IMR-90 (cell line): ENCODE measurements at regions not wholly inside any gene's neighbourhood (a gene's known extent, or its start where the extent isn't known, plus 50 kb on each side); places are given as distances from the start of the nearest gene placed in this dataset.

Experiments used
- ATAC-seq: fragments of 200-7000 bp; cut with Tn5 transposase; 2 replicates; pipeline ENCODE4 v1.9.1; 2020; ENCODE audit warnings: low read depth, mild to moderate bottlenecking, moderate library complexity
- BruUV-seq: library from RNA; stranded (reverse); fragments of 400-500 nt; replicated peaks from 2 replicates; lab custom pipeline; 2021; lab: Mats Ljungman, UMichigan
- CTCF ChIA-PET: fragments of 300-600 bp; formaldehyde crosslinking; extraction: SDS; loops from one replicate; lab custom pipeline; 2021; ENCODE audit warnings: antibody characterized with exemption; lab: Yijun Ruan, JAX
- POLR2A ChIA-PET: fragments of 300-600 bp; sonication (Branson Sonifier 250); formaldehyde crosslinking; loops from one replicate; lab custom pipeline; 2022; ENCODE audit warnings: antibody characterized with exemption; ENCODE audit not compliant: unreplicated experiment; lab: Charles Lee
- DNase-seq: peaks from one replicate; pipeline ENCODE4 v3.0.0; 2013
- H2AFZ ChIP-seq: replicated peaks from 2 replicates; pipeline ENCODE3; 2013; ENCODE audit warnings: low read length, mild to moderate bottlenecking; ENCODE audit not compliant: poor library complexity
- H2AK5ac ChIP-seq: 2 replicates; pipeline ENCODE4 v1.6.1; 2013; ENCODE audit warnings: low read depth, low read length, inconsistent platforms
- H2AK9ac ChIP-seq: replicated peaks from 2 replicates; pipeline ENCODE3; 2013; ENCODE audit warnings: mild to moderate bottlenecking, low read depth, low read length, moderate library complexity; ENCODE audit not compliant: poor library complexity
- H2BK120ac ChIP-seq: 2 replicates; pipeline ENCODE4 v1.6.1; 2013; ENCODE audit warnings: low read depth, low read length, inconsistent platforms
- H2BK15ac ChIP-seq: 3 replicates; pipeline ENCODE4 v1.6.1; 2013; ENCODE audit warnings: low read depth, low read length, inconsistent platforms
- H2BK20ac ChIP-seq: 2 replicates; pipeline ENCODE4 v1.6.1; 2013; ENCODE audit warnings: low read depth, mild to moderate bottlenecking, inconsistent platforms, low read length, moderate library complexity
- H2BK5ac ChIP-seq: 2 replicates; pipeline ENCODE4 v1.6.1; 2013; ENCODE audit warnings: mild to moderate bottlenecking, low read depth, low read length, inconsistent platforms; ENCODE audit not compliant: poor library complexity, severe bottlenecking
- H3K14ac ChIP-seq: replicated peaks from 2 replicates; pipeline ENCODE4 v1.6.1; 2013; ENCODE audit warnings: low read depth, low read length, inconsistent platforms
- H3K18ac ChIP-seq: 2 replicates; pipeline ENCODE4 v1.6.1; 2013; ENCODE audit warnings: low read depth, low read length, control low read depth
- H3K23ac ChIP-seq: 2 replicates; pipeline ENCODE4 v1.6.1; 2013; ENCODE audit warnings: low read depth, low read length, inconsistent platforms
- H3K27ac ChIP-seq: 2 replicates; pipeline ENCODE4 v1.5.1; 2013; ENCODE audit warnings: mild to moderate bottlenecking, control low read depth, low read length; ENCODE audit not compliant: insufficient read depth
- H3K27me3 ChIP-seq: 2 replicates; pipeline ENCODE4 v1.6.1; 2013; ENCODE audit warnings: low read length; ENCODE audit not compliant: control insufficient read depth, insufficient read depth
- H3K36me3 ChIP-seq: 2 replicates; pipeline ENCODE4 v1.6.1; 2013; ENCODE audit warnings: low read length, mixed read lengths; ENCODE audit not compliant: control insufficient read depth, insufficient read depth
- H3K4ac ChIP-seq: 2 replicates; pipeline ENCODE4 v1.6.1; 2013; ENCODE audit warnings: low read depth, low read length, inconsistent platforms
- H3K4me1 ChIP-seq: 2 replicates; pipeline ENCODE4 v1.6.1; 2013; ENCODE audit warnings: low read length, mixed read lengths; ENCODE audit not compliant: control insufficient read depth, insufficient read depth
- H3K4me2 ChIP-seq: 2 replicates; pipeline ENCODE4 v1.6.1; 2013; ENCODE audit warnings: low read depth, mild to moderate bottlenecking, control low read depth, low read length, moderate library complexity
- H3K4me3 ChIP-seq: 2 replicates; pipeline ENCODE4 v1.5.1; 2013; ENCODE audit warnings: low read depth, mild to moderate bottlenecking, control low read depth, low read length, moderate library complexity; ENCODE audit not compliant: insufficient read depth
- H3K56ac ChIP-seq: 2 replicates; pipeline ENCODE4 v1.6.1; 2013; ENCODE audit warnings: low read length, inconsistent platforms; ENCODE audit not compliant: insufficient read depth; ENCODE audit errors: extremely low read depth
- H3K79me1 ChIP-seq, 2 experiments: 2 replicates each; pipeline ENCODE4 v1.6.1; 2013; ENCODE audit warnings: low read length in 2 of 2, inconsistent platforms in 1 of 2, low read depth in 1 of 2
- H3K9ac ChIP-seq: 2 replicates; pipeline ENCODE4 v1.6.1; 2013; ENCODE audit warnings: low read depth, low read length, control low read depth
- H3K9me1 ChIP-seq: 2 replicates; pipeline ENCODE4 v1.6.1; 2013; ENCODE audit warnings: low read length, inconsistent platforms; ENCODE audit not compliant: insufficient read depth
- H3K9me3 ChIP-seq: 2 replicates; pipeline ENCODE4 v1.6.1; 2013; ENCODE audit warnings: low read length; ENCODE audit not compliant: control insufficient read depth, insufficient read depth
- H4K20me1 ChIP-seq: 2 replicates; pipeline ENCODE4 v1.6.1; 2013; ENCODE audit warnings: low read length, inconsistent platforms; ENCODE audit not compliant: insufficient read depth
- H4K5ac ChIP-seq: 2 replicates; pipeline ENCODE4 v1.6.1; 2013; ENCODE audit warnings: mild to moderate bottlenecking, low read depth, low read length, control low read depth
- H4K8ac ChIP-seq, 2 experiments: 2 replicates each; pipeline ENCODE4 v1.6.1; 2013; ENCODE audit warnings: low read depth in 2 of 2, low read length in 2 of 2, control low read depth in 1 of 2, inconsistent platforms in 1 of 2
- H4K91ac ChIP-seq: 2 replicates; pipeline ENCODE4 v1.6.1; 2013; ENCODE audit warnings: low read depth, low read length, inconsistent platforms; ENCODE audit not compliant: insufficient read depth
- BHLHE40 ChIP-seq: fragments of 150-350 bp; IDR thresholded peaks from 2 replicates; pipeline ENCODE4 v1.6.1; 2016; ENCODE audit warnings: mild to moderate bottlenecking, low read depth, low read length
- WGBS, 2 experiments: methylation state at CpG; one replicate each; pipeline versions ENCODE4 v1.1.5 to v1.1.7; 2013; ENCODE audit warnings: missing lambda C conversion rate in 2 of 2; ENCODE audit not compliant: insufficient read length in 1 of 2; ENCODE audit errors: extremely low coverage in 2 of 2; 5-methylcytosine and 5-hydroxymethylcytosine counted together
- dilution Hi-C: fragments of 300-500 bp; cut with HindIII; formaldehyde crosslinking; loops from one replicate; pipeline ENCODE4 v1.14.3; 2018; ENCODE audit warnings: low sequenced_read_pairs; ENCODE audit not compliant: unreplicated experiment
- in situ Hi-C: fragments of 300-500 bp; cut with MboI; formaldehyde crosslinking; loops from 3 replicates; pipeline ENCODE4 v1.14.3; 2019; ENCODE audit warnings: low sequenced_read_pairs, inconsistent platforms, mixed read lengths
- intact Hi-C: fragments of 100-400 bp; cut with micrococcal nuclease; formaldehyde crosslinking; loops from 2 replicates; pipeline ENCODE4 v1.10.0; 2022

DNA sequence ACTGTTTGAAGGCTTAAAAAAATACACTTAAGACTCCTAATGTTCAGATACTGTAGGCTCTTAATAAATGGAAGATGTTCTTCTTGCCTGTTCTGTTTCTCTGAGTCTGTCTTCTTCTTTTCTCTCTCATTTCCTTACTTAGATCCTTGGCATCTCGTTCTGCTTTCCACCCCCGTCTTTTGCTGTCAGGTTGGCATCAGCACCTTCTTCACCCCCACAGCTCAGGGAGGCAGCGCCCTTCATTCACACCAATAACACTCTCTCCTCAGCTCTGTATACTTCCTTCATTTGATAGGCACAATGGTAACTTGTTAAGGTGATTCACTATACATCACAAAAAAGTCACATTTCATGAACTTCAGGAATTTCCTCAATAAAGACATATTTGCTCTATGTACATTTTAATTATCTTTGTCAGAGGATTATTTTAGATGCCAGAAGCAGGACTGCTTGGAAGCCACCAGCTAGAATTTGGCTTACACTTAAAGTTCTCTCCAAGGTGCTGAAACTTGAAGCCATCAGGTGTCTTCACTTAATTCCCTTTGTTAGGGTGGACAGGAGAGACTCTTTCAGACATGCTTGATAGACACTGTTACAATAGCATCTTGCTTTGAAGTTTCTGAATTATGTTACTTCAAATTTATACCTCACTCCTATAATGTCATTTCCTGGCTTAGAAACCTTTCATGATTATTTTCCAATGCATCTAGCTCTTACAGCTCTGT, 670.1 kb upstream of the C16orf82 start:
- dilution Hi-C loops: no loop called here
- no peak overlapping the region for H3K18ac ChIP-seq
- no peaks in the 10 kb centered on the region for H4K20me1 ChIP-seq
- CTCF ChIA-PET: no interaction called here
- no peak overlapping the region for H2BK20ac ChIP-seq
- H3K4me2 ChIP-seq: no peak overlapping the region
- H3K27ac ChIP-seq: no peak overlapping the region
- DNase-seq (no peak), ATAC-seq (no peak)
- H2AFZ ChIP-seq: no peak overlapping the region
- H4K8ac ChIP-seq: no peak overlapping the region
- H3K9me3 ChIP-seq: peaks cover 5% of the 10 kb centered on the region; the same call in 1 of the 2 replicates
- no peak overlapping the region for H3K4me3 ChIP-seq
- no peak overlapping the region for H2BK15ac ChIP-seq
- H3K9me1 ChIP-seq: no peaks in the 10 kb centered on the region
- no peak overlapping the region for H4K91ac ChIP-seq
- BruUV-seq: no TSS peak
- POLR2A ChIA-PET: no interaction called here
- no CpG with 5 or more reads among the region's 3 CpGs for WGBS, 2 experiments
- no peak overlapping the region for H3K4ac ChIP-seq
- H2AK5ac ChIP-seq: no peak overlapping the region
- no peaks in the 10 kb centered on the region for H3K27me3 ChIP-seq
- no peaks in the 10 kb centered on the region for H3K36me3 ChIP-seq
- H3K9ac ChIP-seq: no peak overlapping the region
- no peak for TF ChIP-seq BHLHE40
- no peak overlapping the region for H2AK9ac ChIP-seq
- no peak overlapping the region for H2BK5ac ChIP-seq
- no peak overlapping the region for H4K5ac ChIP-seq
- H3K4me1 ChIP-seq: no peaks in the 10 kb centered on the region
- H3K14ac ChIP-seq: no peak overlapping the region
- in situ Hi-C loops: no loop called here
- intact Hi-C loops: no loop called here
- H2BK120ac ChIP-seq: no peak overlapping the region
- H3K23ac ChIP-seq: no peak overlapping the region
- H3K56ac ChIP-seq: no peak overlapping the region
- no peaks in the 10 kb centered on the region for H3K79me1 ChIP-seq
